ENCODE measurements at regions not wholly inside any gene's neighbourhood (a gene's known extent, or its start where the extent isn't known, plus 50 kb on each side); places are given as distances from the start of the nearest gene placed in this dataset.

GRCh38 chr10:53737132-53737531, 964.5 kb upstream of the MBL2 start:
- TF ChIP-seq CTCF (IDR thresholded peaks at IDR 0.05) (no peak), EZH2 (IDR thresholded peaks at IDR 0.05) (no peak)
